ENCODE measurements at regions not wholly inside any gene's neighbourhood (a gene's known extent, or its start where the extent isn't known, plus 50 kb on each side); places are given as distances from the start of the nearest gene placed in this dataset.

DNA sequence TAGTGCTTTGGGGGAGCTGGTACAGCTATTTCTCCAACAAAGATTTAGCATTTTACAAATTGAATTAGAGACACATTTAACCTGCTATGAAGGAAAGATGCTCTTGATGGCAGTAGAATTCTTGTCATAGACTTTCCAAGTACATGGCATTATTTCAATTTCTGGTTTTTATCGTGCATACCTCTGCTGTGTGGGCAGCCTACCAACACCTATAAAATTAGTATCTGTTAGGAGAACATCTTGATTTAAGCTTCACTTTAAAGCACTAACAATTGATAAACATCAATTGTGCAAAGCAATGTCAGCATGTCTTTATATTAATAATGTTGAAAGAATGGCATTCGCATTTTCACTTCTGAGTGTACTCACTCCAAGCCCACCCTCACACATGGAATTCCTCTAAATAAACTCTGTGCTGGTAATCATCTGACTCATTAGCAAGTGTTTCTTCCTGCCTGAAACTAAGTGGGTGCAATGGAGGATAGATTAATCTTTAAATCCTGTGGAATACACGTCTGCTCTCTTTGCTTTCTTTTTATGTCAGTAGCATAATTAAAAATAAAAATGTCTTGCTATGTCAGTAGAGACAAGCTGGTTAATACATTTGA, 279.8 kb upstream of the MAGEB18 start:
- Histone ChIP-seq H3K79me2 (ENCODE audit: insufficient read depth, low read length) (no peaks in the 10 kb centered on the region), H3K27me3 (ENCODE audit: insufficient read depth, low read length) (no peaks in the 10 kb centered on the region), H4K20me1 (ENCODE audit: insufficient read depth, low read length) (no peaks in the 10 kb centered on the region), H3K4me3 (ENCODE audit: low read depth, low read length, poor library complexity, severe bottlenecking) (no peak overlapping the region), H3K9me3 (ENCODE audit: low read length) (no peaks in the 10 kb centered on the region), H3K36me3 (ENCODE audit: insufficient read depth, low read length) (no peaks in the 10 kb centered on the region), H3K9me2 (ENCODE audit: low read depth, low read length) (no peaks in the 10 kb centered on the region), H3K4me1 (ENCODE audit: insufficient read depth, low read length, severe bottlenecking) (no peaks in the 10 kb centered on the region), H3F3A (ENCODE audit: insufficient read depth, low read length) (no peaks in the 10 kb centered on the region), H3K4me2 (ENCODE audit: low read length) (no peak overlapping the region), H2AFZ (ENCODE audit: low read length) (no peak overlapping the region), H3K27ac (ENCODE audit: low read depth, low read length, poor library complexity, severe bottlenecking) (no peak overlapping the region), H3K9ac (ENCODE audit: low read length) (no peak overlapping the region)
- TF ChIP-seq, protein P1, sequence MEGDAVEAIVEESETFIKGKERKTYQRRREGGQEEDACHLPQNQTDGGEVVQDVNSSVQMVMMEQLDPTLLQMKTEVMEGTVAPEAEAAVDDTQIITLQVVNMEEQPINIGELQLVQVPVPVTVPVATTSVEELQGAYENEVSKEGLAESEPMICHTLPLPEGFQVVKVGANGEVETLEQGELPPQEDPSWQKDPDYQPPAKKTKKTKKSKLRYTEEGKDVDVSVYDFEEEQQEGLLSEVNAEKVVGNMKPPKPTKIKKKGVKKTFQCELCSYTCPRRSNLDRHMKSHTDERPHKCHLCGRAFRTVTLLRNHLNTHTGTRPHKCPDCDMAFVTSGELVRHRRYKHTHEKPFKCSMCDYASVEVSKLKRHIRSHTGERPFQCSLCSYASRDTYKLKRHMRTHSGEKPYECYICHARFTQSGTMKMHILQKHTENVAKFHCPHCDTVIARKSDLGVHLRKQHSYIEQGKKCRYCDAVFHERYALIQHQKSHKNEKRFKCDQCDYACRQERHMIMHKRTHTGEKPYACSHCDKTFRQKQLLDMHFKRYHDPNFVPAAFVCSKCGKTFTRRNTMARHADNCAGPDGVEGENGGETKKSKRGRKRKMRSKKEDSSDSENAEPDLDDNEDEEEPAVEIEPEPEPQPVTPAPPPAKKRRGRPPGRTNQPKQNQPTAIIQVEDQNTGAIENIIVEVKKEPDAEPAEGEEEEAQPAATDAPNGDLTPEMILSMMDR (IDR thresholded peaks at IDR 0.05; ENCODE audit: low read length), result no peak
- no peak for TF ChIP-seq EZH2 (IDR thresholded peaks at IDR 0.05; ENCODE audit: borderline replicate concordance, low read length)

DNA sequence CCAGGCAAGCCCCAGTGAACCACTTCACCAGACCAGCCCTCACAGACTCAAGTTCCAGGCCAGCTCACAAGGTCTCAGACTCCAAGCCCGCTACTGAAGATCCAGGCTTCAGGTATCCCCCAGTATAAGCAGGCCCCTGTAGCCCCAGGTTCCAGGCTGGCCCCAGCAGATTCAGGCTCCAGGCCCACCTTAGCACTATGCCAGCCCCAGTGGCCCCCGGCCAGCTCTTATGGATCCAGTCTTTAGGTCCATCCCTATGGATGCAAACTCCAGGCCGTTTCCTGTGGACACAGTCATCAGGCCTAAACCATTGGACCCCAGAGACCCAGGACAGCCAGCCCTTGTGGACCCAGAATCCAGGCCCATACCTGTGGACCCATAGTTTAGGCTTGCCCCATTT, 277.8 kb upstream of the MAGEB18 start:
- no peaks in the 10 kb centered on the region for H3K36me3 ChIP-seq (ENCODE audit: insufficient read depth, low read length)
- TF ChIP-seq, protein P1 (IDR thresholded peaks at IDR 0.05; ENCODE audit: low read length), result no peak
- no peak for TF ChIP-seq EZH2 (IDR thresholded peaks at IDR 0.05; ENCODE audit: borderline replicate concordance, low read length)
- H3K4me2 ChIP-seq (ENCODE audit: low read length), result no peak overlapping the region
- H3K9me2 ChIP-seq (ENCODE audit: low read depth, low read length), result no peaks in the 10 kb centered on the region
- H3K9me3 ChIP-seq (ENCODE audit: low read length), result no peaks in the 10 kb centered on the region
- H3F3A ChIP-seq (ENCODE audit: insufficient read depth, low read length), result no peaks in the 10 kb centered on the region
- H3K4me1 ChIP-seq (ENCODE audit: insufficient read depth, low read length, severe bottlenecking), result no peaks in the 10 kb centered on the region
- H3K79me2 ChIP-seq (ENCODE audit: insufficient read depth, low read length), result no peaks in the 10 kb centered on the region
- no peaks in the 10 kb centered on the region for H3K27me3 ChIP-seq (ENCODE audit: insufficient read depth, low read length)
- no peak overlapping the region for H3K9ac ChIP-seq (ENCODE audit: low read length)
- no peak overlapping the region for H3K4me3 ChIP-seq (ENCODE audit: low read depth, low read length, poor library complexity, severe bottlenecking)
- H4K20me1 ChIP-seq (ENCODE audit: insufficient read depth, low read length), result no peaks in the 10 kb centered on the region
- no peak overlapping the region for H3K27ac ChIP-seq (ENCODE audit: low read depth, low read length, poor library complexity, severe bottlenecking)
- H2AFZ ChIP-seq (ENCODE audit: low read length), result no peak overlapping the region

DNA sequence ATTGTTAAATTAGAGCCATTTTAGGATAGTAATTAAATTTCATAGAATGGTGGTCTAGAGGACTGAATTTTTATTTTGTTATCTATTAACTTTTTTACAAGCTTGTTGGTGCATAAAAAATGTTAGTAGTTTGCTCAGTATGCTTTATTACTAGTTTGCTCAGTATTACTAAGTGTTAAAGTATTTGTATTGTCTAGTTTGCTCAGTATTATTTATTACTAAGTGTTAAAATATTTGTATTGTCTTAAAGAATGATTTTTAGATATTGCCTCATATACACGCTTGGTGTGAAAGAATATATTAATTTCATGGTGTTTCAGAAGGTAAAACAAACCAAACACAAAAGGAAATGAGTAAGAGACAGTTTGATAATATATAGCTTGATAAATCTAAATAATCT, 268.4 kb upstream of the MAGEB18 start:
- Histone ChIP-seq H3K27ac (ENCODE audit: low read depth, low read length, poor library complexity, severe bottlenecking) (no peak overlapping the region), H3K4me1 (ENCODE audit: insufficient read depth, low read length, severe bottlenecking) (no peaks in the 10 kb centered on the region), H2AFZ (ENCODE audit: low read length) (no peak overlapping the region), H3K9ac (ENCODE audit: low read length) (no peak overlapping the region), H3K9me3 (ENCODE audit: low read length) (no peaks in the 10 kb centered on the region), H3K4me3 (ENCODE audit: low read depth, low read length, poor library complexity, severe bottlenecking) (no peak overlapping the region), H3K36me3 (ENCODE audit: insufficient read depth, low read length) (no peaks in the 10 kb centered on the region), H3F3A (ENCODE audit: insufficient read depth, low read length) (no peaks in the 10 kb centered on the region), H3K79me2 (ENCODE audit: insufficient read depth, low read length) (no peaks in the 10 kb centered on the region), H3K27me3 (ENCODE audit: insufficient read depth, low read length) (no peaks in the 10 kb centered on the region), H3K4me2 (ENCODE audit: low read length) (no peak overlapping the region), H3K9me2 (ENCODE audit: low read depth, low read length) (no peaks in the 10 kb centered on the region), H4K20me1 (ENCODE audit: insufficient read depth, low read length) (no peaks in the 10 kb centered on the region)
- TF ChIP-seq EZH2 (IDR thresholded peaks at IDR 0.05; ENCODE audit: borderline replicate concordance, low read length), result no peak
- TF ChIP-seq, protein P1 (IDR thresholded peaks at IDR 0.05; ENCODE audit: low read length), result no peak
